ENCODE measurements at regions not wholly inside any gene's neighbourhood (a gene's known extent, or its start where the extent isn't known, plus 50 kb on each side); places are given as distances from the start of the nearest gene placed in this dataset.
"Not testable (repeated sequence)": the region's sequence is repeated elsewhere in the genome, so short reads cannot be mapped to it uniquely, and the experiment has no call there.

DNA sequence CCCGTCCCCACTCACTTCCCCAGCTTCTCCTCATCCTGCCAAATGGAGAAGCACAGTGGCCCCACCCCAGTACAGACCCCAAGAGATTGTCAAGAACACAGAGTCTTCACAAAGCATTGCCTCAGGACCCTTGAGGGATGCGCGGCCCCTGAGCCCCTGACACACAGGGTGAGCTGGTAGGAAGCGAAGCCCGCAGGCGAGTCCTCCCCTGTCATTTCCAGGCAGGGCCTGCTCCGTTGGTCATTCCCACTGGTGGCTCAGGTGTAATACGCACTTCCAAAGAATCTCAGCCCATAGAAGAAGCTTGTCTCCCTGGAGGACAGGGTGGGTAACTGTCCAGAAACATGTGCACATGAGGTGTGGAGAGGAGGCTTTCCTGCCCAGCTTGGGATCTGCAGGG lies 404.2 kb downstream of the THBS2 start:
- H3K27me3 ChIP-seq (replicated peaks): no peaks in the 10 kb centered on the region
- no peak overlapping the region for H3K4me3 ChIP-seq (ENCODE audit: low read depth, low read length)
- in situ Hi-C loops (cut with HindIII; ENCODE audit: low pct_ligation_motif_present, low sequenced_read_pairs): no loop called here
- DNase-seq: no peak
- H3K36me3 ChIP-seq (replicated peaks): no peaks in the 10 kb centered on the region
- TF ChIP-seq, protein P1, sequence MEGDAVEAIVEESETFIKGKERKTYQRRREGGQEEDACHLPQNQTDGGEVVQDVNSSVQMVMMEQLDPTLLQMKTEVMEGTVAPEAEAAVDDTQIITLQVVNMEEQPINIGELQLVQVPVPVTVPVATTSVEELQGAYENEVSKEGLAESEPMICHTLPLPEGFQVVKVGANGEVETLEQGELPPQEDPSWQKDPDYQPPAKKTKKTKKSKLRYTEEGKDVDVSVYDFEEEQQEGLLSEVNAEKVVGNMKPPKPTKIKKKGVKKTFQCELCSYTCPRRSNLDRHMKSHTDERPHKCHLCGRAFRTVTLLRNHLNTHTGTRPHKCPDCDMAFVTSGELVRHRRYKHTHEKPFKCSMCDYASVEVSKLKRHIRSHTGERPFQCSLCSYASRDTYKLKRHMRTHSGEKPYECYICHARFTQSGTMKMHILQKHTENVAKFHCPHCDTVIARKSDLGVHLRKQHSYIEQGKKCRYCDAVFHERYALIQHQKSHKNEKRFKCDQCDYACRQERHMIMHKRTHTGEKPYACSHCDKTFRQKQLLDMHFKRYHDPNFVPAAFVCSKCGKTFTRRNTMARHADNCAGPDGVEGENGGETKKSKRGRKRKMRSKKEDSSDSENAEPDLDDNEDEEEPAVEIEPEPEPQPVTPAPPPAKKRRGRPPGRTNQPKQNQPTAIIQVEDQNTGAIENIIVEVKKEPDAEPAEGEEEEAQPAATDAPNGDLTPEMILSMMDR (IDR thresholded peaks at IDR 0.05; ENCODE audit: low read depth, low read length, missing control alignments): no peak
- H3K27ac ChIP-seq: no peak overlapping the region

DNA sequence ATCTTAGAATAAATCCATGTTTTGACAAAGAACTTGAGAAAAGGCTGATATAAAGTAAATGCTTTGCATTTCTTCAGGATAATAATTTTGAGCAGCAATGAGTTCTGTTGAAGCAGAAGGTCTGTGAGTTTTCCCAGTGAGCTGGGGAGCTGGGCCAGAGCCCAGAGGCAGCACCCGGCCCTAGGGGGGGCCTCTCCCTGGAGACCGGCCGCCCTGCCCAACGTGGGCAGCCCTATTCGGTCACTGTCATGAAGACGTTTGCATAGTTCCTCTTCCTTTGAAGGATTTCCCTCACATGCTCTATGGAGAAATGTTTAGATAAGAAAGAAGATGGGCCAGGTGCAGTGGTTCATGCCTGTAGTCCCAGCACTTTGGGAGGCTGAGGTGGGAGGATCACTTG lies 404.8 kb downstream of the THBS2 start:
- Histone ChIP-seq H3K27me3 (replicated peaks) (no peaks in the 10 kb centered on the region), H3K27ac (no peak overlapping the region), H3K4me3 (ENCODE audit: low read depth, low read length) (no peak overlapping the region), H3K36me3 (replicated peaks) (no peaks in the 10 kb centered on the region)
- in situ Hi-C loops (cut with HindIII; ENCODE audit: low pct_ligation_motif_present, low sequenced_read_pairs): no loop called here
- TF ChIP-seq, protein P1 (IDR thresholded peaks at IDR 0.05; ENCODE audit: low read depth, low read length, missing control alignments): no peak
- no peak for DNase-seq

DNA sequence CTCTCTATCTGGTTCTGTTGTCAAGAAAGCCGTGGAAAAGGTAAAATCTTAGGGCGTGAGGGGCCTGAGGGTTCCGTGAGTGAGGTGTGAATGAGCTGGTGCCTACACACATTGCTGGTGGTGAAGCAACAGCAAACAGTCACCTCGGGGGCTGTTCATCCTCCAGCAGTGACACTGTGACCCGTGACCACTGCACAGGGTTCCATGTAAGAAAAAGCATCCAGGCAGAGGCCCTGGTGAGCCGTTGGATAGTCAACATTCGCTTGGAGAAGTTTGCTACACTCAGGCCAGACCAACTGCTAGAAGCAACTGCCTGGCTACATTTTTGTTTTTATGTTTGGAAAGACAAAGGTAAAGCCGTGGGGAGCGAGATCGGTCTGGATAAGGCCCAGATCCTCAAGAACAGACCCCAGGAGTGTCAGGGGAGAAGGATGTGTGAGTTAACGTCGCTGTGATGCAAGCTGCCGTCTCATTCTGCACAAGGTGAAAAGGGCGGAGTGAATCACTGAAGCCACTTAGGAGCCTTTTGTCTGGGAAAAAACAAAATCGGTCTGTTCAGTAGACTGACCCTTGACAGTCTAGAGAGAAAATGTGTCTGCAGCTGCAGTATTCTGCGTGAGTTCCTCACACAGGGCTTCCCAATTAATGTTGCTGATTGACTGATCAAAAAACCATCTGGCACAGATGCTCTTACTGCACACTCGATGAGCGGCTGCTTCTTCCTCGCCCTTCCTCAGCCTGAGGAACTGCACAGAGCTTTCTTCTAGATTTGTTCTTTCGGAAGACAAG lies 404.0 kb downstream of the SMOC2 start:
- TF ChIP-seq, protein P1 (IDR thresholded peaks at IDR 0.05; ENCODE audit: low read depth, low read length, missing control alignments): no peak
- Histone ChIP-seq H3K27ac (no peak overlapping the region), H3K27me3 (replicated peaks) (no peaks in the 10 kb centered on the region), H3K4me3 (ENCODE audit: low read depth, low read length) (no peak overlapping the region), H3K36me3 (replicated peaks) (no peaks in the 10 kb centered on the region)
- in situ Hi-C loops (cut with HindIII; ENCODE audit: low pct_ligation_motif_present, low sequenced_read_pairs): no loop called here
- no peak for DNase-seq

DNA sequence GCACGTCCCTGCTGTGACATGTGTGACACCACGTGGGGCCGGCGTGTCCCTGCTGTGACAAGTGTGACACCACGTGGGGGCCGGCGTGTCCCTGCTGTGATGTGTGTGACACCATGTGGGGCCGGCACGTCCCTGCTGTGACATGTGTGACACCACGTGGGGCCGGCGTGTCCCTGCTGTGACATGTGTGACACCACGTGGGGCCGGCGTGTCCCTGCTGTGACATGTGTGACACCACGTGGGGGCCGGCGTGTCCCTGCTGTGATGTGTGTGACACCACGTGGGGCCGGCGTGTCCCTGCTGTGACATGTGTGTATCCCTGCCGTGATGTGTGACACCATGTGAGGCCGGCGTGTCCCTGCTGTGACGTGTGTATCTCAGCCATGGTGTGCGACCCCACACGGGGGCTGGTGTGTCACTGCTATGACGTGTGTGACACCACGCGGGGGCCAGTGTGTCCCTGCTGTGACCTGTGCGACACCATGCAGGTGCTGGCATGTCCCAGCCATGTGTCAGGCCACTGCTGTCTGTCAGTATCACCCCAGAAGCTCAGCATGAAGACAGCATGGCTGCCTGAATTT lies 401.7 kb downstream of the SMOC2 start:
- H3K4me3 ChIP-seq (ENCODE audit: low read depth, low read length); in situ Hi-C loops (cut with HindIII; ENCODE audit: low pct_ligation_motif_present, low sequenced_read_pairs); H3K27me3 ChIP-seq (replicated peaks); DNase-seq; H3K27ac ChIP-seq; H3K36me3 ChIP-seq (replicated peaks): not testable (repeated sequence)

DNA sequence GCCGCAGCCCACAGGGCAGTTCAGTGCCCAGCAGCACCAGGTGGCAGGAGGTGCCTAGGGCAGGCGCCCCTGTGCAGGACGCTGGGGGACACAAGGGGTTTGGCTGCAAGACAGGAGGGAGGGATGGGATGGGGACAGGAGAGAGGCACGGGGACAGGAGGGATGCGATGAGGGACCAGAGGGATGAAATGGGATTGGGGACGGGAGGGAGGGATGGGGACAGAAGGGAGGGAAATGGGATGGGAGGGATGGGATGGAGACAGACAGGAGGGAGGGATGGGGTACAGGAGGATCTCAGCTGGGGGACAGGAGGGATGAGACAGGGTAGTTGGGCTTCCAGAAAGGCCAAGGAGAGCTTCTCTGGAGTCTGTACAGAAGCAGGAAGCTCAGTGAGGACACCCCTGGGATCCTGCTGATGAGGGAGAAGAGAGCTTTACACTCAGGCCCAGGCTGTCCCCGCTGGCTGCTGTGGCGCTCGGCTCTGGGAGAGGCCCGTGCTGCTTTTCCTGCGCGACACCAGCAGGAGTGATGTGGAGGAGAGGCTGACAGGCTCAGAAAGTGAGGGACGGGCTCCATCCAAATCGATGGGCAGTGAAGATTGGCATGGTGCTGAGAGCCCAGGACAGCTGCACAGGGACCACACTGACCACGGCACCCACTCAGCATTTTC lies 400.8 kb downstream of the SMOC2 start:
- in situ Hi-C loops (cut with HindIII; ENCODE audit: low pct_ligation_motif_present, low sequenced_read_pairs): no loop called here
- no peak overlapping the region for H3K4me3 ChIP-seq (ENCODE audit: low read depth, low read length)
- no peaks in the 10 kb centered on the region for H3K27me3 ChIP-seq (replicated peaks)
- no peaks in the 10 kb centered on the region for H3K36me3 ChIP-seq (replicated peaks)
- TF ChIP-seq, protein P1 (IDR thresholded peaks at IDR 0.05; ENCODE audit: low read depth, low read length, missing control alignments): no peak
- no peak for DNase-seq
- no peak overlapping the region for H3K27ac ChIP-seq

DNA sequence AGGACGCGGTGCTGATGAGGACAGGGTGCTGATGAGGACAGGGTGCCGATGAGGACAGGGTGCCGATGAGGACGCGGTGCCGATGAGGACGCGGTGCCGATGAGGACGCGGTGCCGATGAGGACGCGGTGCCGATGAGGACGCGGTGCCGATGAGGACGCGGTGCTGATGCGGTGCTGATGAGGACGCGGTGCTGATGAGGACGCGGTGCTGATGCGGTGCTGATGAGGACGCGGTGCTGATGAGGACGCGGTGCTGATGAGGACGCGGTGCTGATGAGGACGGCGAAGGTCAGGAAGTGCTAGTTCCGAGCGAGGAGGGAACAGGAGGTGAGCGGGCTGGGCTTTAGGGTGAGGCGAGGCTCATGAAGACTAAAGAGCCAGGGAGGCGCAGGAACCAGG lies 399.9 kb downstream of the SMOC2 start:
- not testable (repeated sequence) for DNase-seq; H3K4me3 ChIP-seq (ENCODE audit: low read depth, low read length)

DNA sequence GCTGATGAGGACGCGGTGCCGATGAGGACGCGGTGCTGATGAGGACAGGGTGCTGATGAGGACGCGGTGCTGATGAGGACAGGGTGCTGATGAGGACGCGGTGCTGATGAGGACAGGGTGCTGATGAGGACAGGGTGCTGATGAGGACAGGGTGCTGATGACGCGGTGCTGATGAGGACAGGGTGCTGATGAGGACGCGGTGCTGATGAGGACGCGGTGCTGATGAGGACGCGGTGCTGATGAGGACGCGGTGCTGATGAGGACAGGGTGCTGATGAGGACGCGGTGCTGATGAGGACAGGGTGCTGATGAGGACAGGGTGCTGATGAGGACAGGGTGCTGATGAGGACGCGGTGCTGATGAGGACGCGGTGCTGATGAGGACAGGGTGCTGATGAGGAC lies 399.3 kb downstream of the SMOC2 start:
- H3K27me3 ChIP-seq (replicated peaks); DNase-seq; H3K27ac ChIP-seq; H3K36me3 ChIP-seq (replicated peaks); in situ Hi-C loops (cut with HindIII; ENCODE audit: low pct_ligation_motif_present, low sequenced_read_pairs); H3K4me3 ChIP-seq (ENCODE audit: low read depth, low read length): not testable (repeated sequence)

More for the DNA sequence above, 399.9 kb downstream of the SMOC2 start:
- H3K36me3 ChIP-seq (replicated peaks); H3K27me3 ChIP-seq (replicated peaks); H3K27ac ChIP-seq; in situ Hi-C loops (cut with HindIII; ENCODE audit: low pct_ligation_motif_present, low sequenced_read_pairs): not testable (repeated sequence)

Measured in brain microvascular endothelial cell (primary cell).